Liver (tissue), 8 donors: ENCODE measurements at regions not wholly inside any gene's neighbourhood (a gene's known extent, or its start where the extent isn't known, plus 50 kb on each side); places are given as distances from the start of the nearest gene placed in this dataset.
"Not testable (repeated sequence)": the region's sequence is repeated elsewhere in the genome, so short reads cannot be mapped to it uniquely, and the experiment has no call there.

Experiments
- DNase-seq: peaks from one replicate; pipeline ENCODE4 v3.0.0-alpha.2; 2017; ENCODE audit warnings: low spot score
- H3K27ac ChIP-seq, 2 donors: one replicate each; pipeline ENCODE4 v1.7.0; 2013; ENCODE audit warnings: inconsistent platforms in 2 of 2, low read length in 2 of 2, control low read depth in 1 of 2, low read depth in 1 of 2, mild to moderate bottlenecking in 1 of 2
- H3K27me3 ChIP-seq, 4 donors: one replicate each; pipeline versions ENCODE4 v1.6.1 to v1.7.0; 2013; ENCODE audit warnings: low read length in 3 of 4, inconsistent platforms in 1 of 4, mild to moderate bottlenecking in 1 of 4, moderate library complexity in 1 of 4; ENCODE audit not compliant: control insufficient read depth in 4 of 4, insufficient read depth in 4 of 4
- H3K36me3 ChIP-seq, 4 donors: one replicate each; pipeline versions ENCODE4 v1.6.1 to v1.7.0; 2013; ENCODE audit warnings: low read length in 3 of 4, mild to moderate bottlenecking in 3 of 4, low read depth in 1 of 4, moderate library complexity in 1 of 4; ENCODE audit not compliant: control insufficient read depth in 4 of 4, insufficient read depth in 3 of 4
- H3K4me1 ChIP-seq, 4 donors: one replicate each; pipeline versions ENCODE4 v1.6.1 to v1.7.0; 2013; ENCODE audit warnings: low read length in 3 of 4, mild to moderate bottlenecking in 3 of 4, moderate library complexity in 1 of 4; ENCODE audit not compliant: control insufficient read depth in 4 of 4, insufficient read depth in 4 of 4
- H3K4me3 ChIP-seq, 3 donors: one replicate each; pipeline versions ENCODE4 v1.6.1 to v1.7.0; 2013; ENCODE audit warnings: low read length in 3 of 3, control low read depth in 1 of 3, low read depth in 1 of 3, mild to moderate bottlenecking in 1 of 3
- H3K9ac ChIP-seq, 2 donors: one replicate each; pipeline ENCODE4 v1.7.0; 2013; ENCODE audit warnings: low read length in 2 of 2, mild to moderate bottlenecking in 2 of 2, moderate library complexity in 2 of 2, control low read depth in 1 of 2, low read depth in 1 of 2
- H3K9me3 ChIP-seq, 4 donors: one replicate each; pipeline versions ENCODE4 v1.6.1 to v1.7.0; 2013; ENCODE audit warnings: low read length in 3 of 4; ENCODE audit not compliant: control insufficient read depth in 4 of 4
- FOXA2 ChIP-seq: IDR thresholded peaks from 2 replicates; pipeline ENCODE4 v1.6.1; 2016; ENCODE audit warnings: antibody characterized with exemption
- GABPA ChIP-seq, 2 donors: IDR thresholded peaks in 1 of 2; conservative IDR thresholded peaks in 1 of 2; 2 replicates each; pipeline ENCODE4 v1.6.1; 2016; ENCODE audit warnings: antibody characterized with exemption in 2 of 2, mild to moderate bottlenecking in 1 of 2, moderate library complexity in 1 of 2
- HNF4A ChIP-seq, 2 donors: conservative IDR thresholded peaks; 2 replicates each; pipeline ENCODE4 v1.6.1; 2016; ENCODE audit warnings: antibody characterized with exemption in 2 of 2, mild to moderate bottlenecking in 2 of 2
- HNF4G ChIP-seq: IDR thresholded peaks from 2 replicates; pipeline ENCODE4 v1.6.1; 2016; ENCODE audit warnings: antibody characterized with exemption
- NR2F2 ChIP-seq: IDR thresholded peaks from 2 replicates; pipeline ENCODE4 v1.6.1; 2016; ENCODE audit warnings: antibody characterized with exemption
- RAD21 ChIP-seq, 2 donors: IDR thresholded peaks; 2 replicates each; pipeline ENCODE4 v1.6.1; 2016; ENCODE audit warnings: antibody characterized with exemption in 2 of 2, mild to moderate bottlenecking in 2 of 2
- RXRA ChIP-seq, 2 donors: IDR thresholded peaks; 2 replicates each; pipeline ENCODE4 v1.6.1; 2017 to 2018; ENCODE audit warnings: antibody characterized with exemption in 2 of 2, mild to moderate bottlenecking in 1 of 2
- SP1 ChIP-seq: IDR thresholded peaks from 2 replicates; pipeline ENCODE4 v1.6.1; 2018; ENCODE audit warnings: antibody characterized with exemption, mild to moderate bottlenecking
- YY1 ChIP-seq: IDR thresholded peaks from 2 replicates; pipeline ENCODE4 v1.6.1; 2016; ENCODE audit warnings: antibody characterized with exemption, mild to moderate bottlenecking
- WGBS: extraction: QIAGEN DNeasy Blood & Tissue Kit; methylation state at CpG from one replicate; pipeline ENCODE4 v1.1.7; 2013; 5-methylcytosine and 5-hydroxymethylcytosine counted together
- TF ChIP-seq, protein P1 (sequence below): IDR thresholded peaks from 2 replicates; pipeline ENCODE4 v1.6.1; 2016; ENCODE audit warnings: antibody characterized with exemption
- TF ChIP-seq, protein P2 (sequence below): IDR thresholded peaks from 2 replicates; pipeline ENCODE4 v1.6.1; 2016; ENCODE audit warnings: antibody characterized with exemption
- TF ChIP-seq, protein P3 (sequence below): fragments of 150-350 bp; IDR thresholded peaks from 2 replicates; pipeline ENCODE4 v1.5.1; 2017; ENCODE audit warnings: improper control_type of control experiment, low read depth, low read length; ENCODE audit not compliant: missing input control
- donor health status: healthy.
- donor health status: healthy.
- donor health status: healthy.
- donor health status: healthy.
- donor health status: healthy.

DNA sequence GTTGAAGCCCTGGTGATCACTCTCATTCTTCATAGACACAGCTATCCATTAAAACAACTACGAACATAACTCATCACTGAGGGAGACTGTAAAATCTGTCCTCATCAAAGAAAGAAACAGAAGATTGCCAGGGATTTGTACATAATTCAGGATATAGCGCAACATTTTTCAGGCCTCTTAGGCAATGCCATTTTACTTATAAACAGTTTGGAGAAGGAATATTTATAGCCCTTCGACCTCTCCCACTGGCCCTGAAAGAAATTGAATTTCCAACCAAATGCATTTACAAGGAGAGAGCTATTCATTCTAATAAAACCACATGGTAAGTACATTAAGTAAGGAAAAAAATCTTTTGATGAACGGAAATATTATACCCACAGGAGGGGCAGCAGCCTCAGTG, 295.0 kb downstream of the RAD51AP2 start (continued):
- TF ChIP-seq YY1 = no peak

DNA sequence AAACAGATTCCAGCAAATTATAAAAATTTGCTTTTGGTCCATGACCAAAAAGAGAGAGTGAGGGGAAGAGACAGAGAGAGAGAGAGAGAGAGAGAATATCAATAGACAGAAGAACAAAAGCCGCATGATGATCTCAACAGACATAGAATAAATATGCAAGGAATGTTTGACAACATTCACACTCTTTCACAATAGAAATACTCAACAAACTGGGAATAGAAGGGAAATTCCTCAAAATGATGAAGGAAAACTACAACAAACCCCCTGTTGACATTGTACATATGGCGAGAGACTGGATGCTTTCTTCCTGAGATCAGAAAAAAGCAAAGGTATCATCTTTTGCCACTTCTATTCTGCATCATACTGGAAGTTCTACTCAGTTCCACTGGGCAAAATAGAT, 309.7 kb downstream of the RAD51AP2 start:
- 63% methylated on average over 2 of the region's 2 CpGs for WGBS
- H3K27ac ChIP-seq = no peak overlapping the region
- no peak overlapping the region for H3K9ac ChIP-seq

DNA sequence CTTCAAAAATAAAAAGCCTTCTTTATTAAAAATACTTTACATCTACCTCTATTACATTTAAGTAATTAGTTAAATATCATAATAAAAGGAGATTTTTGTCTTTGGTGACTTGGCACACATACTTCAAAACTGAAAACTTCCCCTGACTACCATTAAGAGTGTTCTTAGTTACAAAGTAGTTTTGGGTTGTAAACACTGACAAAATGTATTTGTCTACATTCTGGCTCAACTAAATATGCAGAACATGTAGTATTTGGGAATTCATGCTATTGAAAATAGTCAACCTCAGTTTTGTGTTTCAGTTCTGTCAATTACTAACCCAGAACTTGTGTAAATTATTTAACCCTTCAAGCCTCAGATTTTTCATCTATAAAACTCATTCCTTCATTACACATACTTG, 311.5 kb downstream of the RAD51AP2 start:
- Histone ChIP-seq H3K27me3 (no peaks in the 10 kb centered on the region), H3K27ac (no peak overlapping the region), H3K4me3 (no peak overlapping the region), H3K9ac (no peak overlapping the region), H3K4me1 (no peaks in the 10 kb centered on the region), H3K9me3 (no peaks in the 10 kb centered on the region), H3K36me3 (no peaks in the 10 kb centered on the region)
- no peak for DNase-seq
- no peak for TF ChIP-seq RAD21 (IDR thresholded peaks at IDR 0.05)

More for the DNA sequence above, 309.7 kb downstream of the RAD51AP2 start:
- Histone ChIP-seq H3K9me3 (no peaks in the 10 kb centered on the region), H3K27me3 (no peaks in the 10 kb centered on the region), H3K4me3 (no peak overlapping the region), H3K4me1 (no peaks in the 10 kb centered on the region), H3K36me3 (no peaks in the 10 kb centered on the region)
- TF ChIP-seq HNF4G = no peak
- no peak for TF ChIP-seq RXRA (IDR thresholded peaks at IDR 0.05)
- TF ChIP-seq YY1 = no peak
- TF ChIP-seq, protein P1, sequence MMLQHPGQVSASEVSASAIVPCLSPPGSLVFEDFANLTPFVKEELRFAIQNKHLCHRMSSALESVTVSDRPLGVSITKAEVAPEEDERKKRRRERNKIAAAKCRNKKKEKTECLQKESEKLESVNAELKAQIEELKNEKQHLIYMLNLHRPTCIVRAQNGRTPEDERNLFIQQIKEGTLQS = no peak
- no peak for TF ChIP-seq SP1
- TF ChIP-seq, protein P2, sequence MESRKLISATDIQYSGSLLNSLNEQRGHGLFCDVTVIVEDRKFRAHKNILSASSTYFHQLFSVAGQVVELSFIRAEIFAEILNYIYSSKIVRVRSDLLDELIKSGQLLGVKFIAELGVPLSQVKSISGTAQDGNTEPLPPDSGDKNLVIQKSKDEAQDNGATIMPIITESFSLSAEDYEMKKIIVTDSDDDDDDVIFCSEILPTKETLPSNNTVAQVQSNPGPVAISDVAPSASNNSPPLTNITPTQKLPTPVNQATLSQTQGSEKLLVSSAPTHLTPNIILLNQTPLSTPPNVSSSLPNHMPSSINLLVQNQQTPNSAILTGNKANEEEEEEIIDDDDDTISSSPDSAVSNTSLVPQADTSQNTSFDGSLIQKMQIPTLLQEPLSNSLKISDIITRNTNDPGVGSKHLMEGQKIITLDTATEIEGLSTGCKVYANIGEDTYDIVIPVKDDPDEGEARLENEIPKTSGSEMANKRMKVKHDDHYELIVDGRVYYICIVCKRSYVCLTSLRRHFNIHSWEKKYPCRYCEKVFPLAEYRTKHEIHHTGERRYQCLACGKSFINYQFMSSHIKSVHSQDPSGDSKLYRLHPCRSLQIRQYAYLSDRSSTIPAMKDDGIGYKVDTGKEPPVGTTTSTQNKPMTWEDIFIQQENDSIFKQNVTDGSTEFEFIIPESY = no peak
- TF ChIP-seq NR2F2 = no peak
- TF ChIP-seq HNF4A (conservative IDR thresholded peaks at IDR 0.05) = no peak
- no peak for TF ChIP-seq FOXA2
- TF ChIP-seq, protein P3, sequence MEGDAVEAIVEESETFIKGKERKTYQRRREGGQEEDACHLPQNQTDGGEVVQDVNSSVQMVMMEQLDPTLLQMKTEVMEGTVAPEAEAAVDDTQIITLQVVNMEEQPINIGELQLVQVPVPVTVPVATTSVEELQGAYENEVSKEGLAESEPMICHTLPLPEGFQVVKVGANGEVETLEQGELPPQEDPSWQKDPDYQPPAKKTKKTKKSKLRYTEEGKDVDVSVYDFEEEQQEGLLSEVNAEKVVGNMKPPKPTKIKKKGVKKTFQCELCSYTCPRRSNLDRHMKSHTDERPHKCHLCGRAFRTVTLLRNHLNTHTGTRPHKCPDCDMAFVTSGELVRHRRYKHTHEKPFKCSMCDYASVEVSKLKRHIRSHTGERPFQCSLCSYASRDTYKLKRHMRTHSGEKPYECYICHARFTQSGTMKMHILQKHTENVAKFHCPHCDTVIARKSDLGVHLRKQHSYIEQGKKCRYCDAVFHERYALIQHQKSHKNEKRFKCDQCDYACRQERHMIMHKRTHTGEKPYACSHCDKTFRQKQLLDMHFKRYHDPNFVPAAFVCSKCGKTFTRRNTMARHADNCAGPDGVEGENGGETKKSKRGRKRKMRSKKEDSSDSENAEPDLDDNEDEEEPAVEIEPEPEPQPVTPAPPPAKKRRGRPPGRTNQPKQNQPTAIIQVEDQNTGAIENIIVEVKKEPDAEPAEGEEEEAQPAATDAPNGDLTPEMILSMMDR = no peak
- TF ChIP-seq RAD21 (IDR thresholded peaks at IDR 0.05) = no peak
- TF ChIP-seq GABPA (IDR thresholded peaks at IDR 0.05 in 1 of 2, conservative IDR thresholded peaks at IDR 0.05 in 1 of 2) = no peak
- no peak for DNase-seq

DNA sequence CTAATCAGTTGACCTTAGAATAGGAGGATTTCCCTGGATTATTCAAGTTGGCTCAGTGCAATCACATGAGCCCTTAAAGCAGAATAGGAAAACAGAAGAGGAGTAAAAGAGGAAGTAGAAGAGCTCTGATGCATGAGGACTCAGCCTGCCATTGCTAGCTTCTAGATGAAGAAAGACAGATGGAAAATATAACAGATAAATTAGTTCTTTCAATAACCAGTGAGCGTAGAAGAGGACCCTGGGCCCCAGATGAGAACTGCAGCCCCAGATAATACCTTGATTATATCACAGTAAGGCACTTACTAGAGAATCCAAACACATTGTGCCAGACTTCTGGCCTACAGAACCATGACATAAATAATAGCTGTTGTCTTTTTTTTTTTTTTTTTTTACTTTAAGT, 314.0 kb downstream of the RAD51AP2 start:
- H3K27me3 ChIP-seq, H3K27ac ChIP-seq, H3K36me3 ChIP-seq, H3K9ac ChIP-seq, H3K4me3 ChIP-seq, H3K9me3 ChIP-seq, H3K4me1 ChIP-seq, DNase-seq: not testable (repeated sequence)
- WGBS = 97% methylated on average over 1 of the region's 1 CpG

DNA sequence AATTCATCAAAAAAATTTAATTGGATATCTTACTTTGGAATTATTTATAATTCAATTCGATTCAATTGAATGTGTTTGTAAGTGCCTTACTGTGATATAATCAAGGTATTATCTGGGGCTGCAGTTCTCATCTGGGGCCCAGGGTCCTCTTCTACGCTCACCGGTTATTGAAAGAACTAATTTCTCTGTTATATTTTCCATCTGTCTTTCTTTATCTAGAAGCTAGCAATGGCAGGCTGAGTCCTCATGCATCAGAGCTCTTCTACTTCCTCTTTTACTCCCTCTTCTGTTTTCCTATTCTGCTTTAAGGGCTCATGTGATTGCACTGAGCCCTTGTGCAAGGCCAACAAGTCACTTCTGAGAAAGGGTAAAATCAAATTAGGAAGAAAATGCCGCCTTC, 315.6 kb downstream of the RAD51AP2 start:
- WGBS = 87% methylated on average over 4 of the region's 4 CpGs

More for the DNA sequence above, 315.6 kb downstream of the RAD51AP2 start:
- not testable (repeated sequence) for H3K9ac ChIP-seq, DNase-seq, H3K27me3 ChIP-seq, H3K27ac ChIP-seq, H3K36me3 ChIP-seq, H3K4me1 ChIP-seq, H3K4me3 ChIP-seq, H3K9me3 ChIP-seq
